K562 (cell line): ENCODE measurements at regions not wholly inside any gene's neighbourhood (a gene's known extent, or its start where the extent isn't known, plus 50 kb on each side); places are given as distances from the start of the nearest gene placed in this dataset.

ENCODE experiments used
- ATAC-seq: fragments of 200-7000 bp; cut with Tn5 transposase; 3 replicates; pipeline ENCODE4 v1.9.1; 2020; ENCODE audit warnings: moderate library complexity
- BruUV-seq: library from RNA; stranded (reverse); fragments of 400-500 nt; replicated peaks from 2 replicates; lab custom pipeline; 2021; lab: Mats Ljungman, UMichigan
- CTCF ChIA-PET: fragments of 300-600 bp; formaldehyde crosslinking; extraction: SDS; loops from one replicate; lab custom pipeline; 2021; ENCODE audit warnings: low intra/inter-chr PET ratio; lab: Yijun Ruan, JAX
- POLR2A ChIA-PET: fragments of 300-600, 350-650 bp; sonication (Branson Sonifier 250); formaldehyde crosslinking; extraction: SDS; loops from one replicate; lab custom pipeline; 2021; ENCODE audit warnings: antibody characterized with exemption, inconsistent platforms; lab: Yijun Ruan, JAX
- DNase-seq, 4 experiments: peaks; one replicate each; pipeline versions ENCODE4 v3.0.0 to v3.0.0-alpha.2; 2011 to 2018; ENCODE audit warnings: low spot score in 3 of 4, mixed read lengths in 3 of 4; ENCODE audit errors: extremely low read depth in 1 of 4
- FAIRE-seq: peaks from 2 replicates; lab custom pipeline; 2011; peaks lifted over from hg19 to GRCh38; lab: Jason Lieb, UNC
- H2AFZ ChIP-seq: 2 replicates; pipeline ENCODE4 v1.6.0; 2011; ENCODE audit warnings: low read depth, low read length, control low read depth, inconsistent platforms
- H3K27ac ChIP-seq: fragments of 200-600 bp; 3 replicates; pipeline ENCODE4 v1.8.0; 2011; ENCODE audit warnings: low read depth, mild to moderate bottlenecking, control low read depth, inconsistent platforms, low read length, moderate library complexity, mixed read lengths; ENCODE audit errors: extremely low read depth
- H3K27me3 ChIP-seq, 2 experiments: fragments of 300-600 bp in 1 of 2; 2 replicates in 1 of 2; 3 replicates in 1 of 2; pipeline versions ENCODE4 v1.6.0 to v1.8.0; 2011; ENCODE audit warnings: inconsistent platforms in 2 of 2, low read length in 2 of 2, mild to moderate bottlenecking in 1 of 2, mixed read lengths in 1 of 2, moderate library complexity in 1 of 2; ENCODE audit not compliant: control insufficient read depth in 2 of 2, insufficient read depth in 2 of 2
- H3K36me3 ChIP-seq: fragments of 300-600 bp; 3 replicates; pipeline ENCODE4 v1.8.0; 2011; ENCODE audit warnings: mild to moderate bottlenecking, low read length, inconsistent platforms; ENCODE audit not compliant: control insufficient read depth, insufficient read depth
- H3K4me1 ChIP-seq, 2 experiments: fragments of 200-600 bp in 1 of 2; replicated peaks in 1 of 2; 2 replicates in 1 of 2; 3 replicates in 1 of 2; pipeline versions ENCODE4 v1.5.1 to v1.8.0; 2011; ENCODE audit warnings: inconsistent platforms in 2 of 2, low read length in 2 of 2, mild to moderate bottlenecking in 1 of 2, mixed read lengths in 1 of 2, moderate library complexity in 1 of 2; ENCODE audit not compliant: control insufficient read depth in 2 of 2, insufficient read depth in 2 of 2
- H3K4me2 ChIP-seq: 2 replicates; pipeline ENCODE4 v1.6.1; 2011; ENCODE audit warnings: low read length, control low read depth, inconsistent platforms, mixed read lengths; ENCODE audit not compliant: insufficient read depth
- H3K4me3 ChIP-seq: fragments of 200-600 bp; sonication (generic), shearing (Covaris generic); 2 replicates; pipeline ENCODE4 v1.5.1; 2016; ENCODE audit warnings: control low read depth, inconsistent platforms
- H3K79me2 ChIP-seq: fragments of 200-600 bp; 3 replicates; pipeline ENCODE4 v1.8.0; 2011; ENCODE audit warnings: low read length, inconsistent platforms; ENCODE audit not compliant: control insufficient read depth, insufficient read depth
- H3K9ac ChIP-seq, 2 experiments: 2 replicates each; pipeline versions ENCODE4 v1.6.0 to v1.6.1; 2011; ENCODE audit warnings: low read depth in 2 of 2, low read length in 2 of 2, control low read depth in 1 of 2, inconsistent platforms in 1 of 2, mild to moderate bottlenecking in 1 of 2, mixed read lengths in 1 of 2; ENCODE audit not compliant: insufficient read depth in 1 of 2
- H3K9me1 ChIP-seq: one replicate; pipeline ENCODE4 v1.6.0; 2011; ENCODE audit warnings: inconsistent platforms, mild to moderate bottlenecking, low read length, moderate library complexity; ENCODE audit not compliant: control insufficient read depth, insufficient read depth
- H3K9me3 ChIP-seq: replicated peaks from 2 replicates; pipeline ENCODE4 v1.5.1; 2011; ENCODE audit warnings: low read depth, low read length, inconsistent platforms; ENCODE audit not compliant: control insufficient read depth, insufficient read depth
- H4K20me1 ChIP-seq: replicated peaks from 2 replicates; pipeline ENCODE4 v1.6.1; 2011; ENCODE audit warnings: low read length, inconsistent platforms, mixed read lengths; ENCODE audit not compliant: control insufficient read depth, insufficient read depth
- COPS2 ChIP-seq: fragments of 450-650 bp; conservative IDR thresholded peaks from 2 replicates; pipeline ENCODE4 v1.6.1; 2016; ENCODE audit warnings: mild to moderate bottlenecking, moderate library complexity
- RBM25 ChIP-seq: fragments of 200-400 bp; formaldehyde crosslinking; IDR thresholded peaks from 2 replicates; pipeline ENCODE4 v1.6.1; 2018; ENCODE audit warnings: low read length, low read depth, moderate library complexity; ENCODE audit not compliant: severe bottlenecking
- RBM34 ChIP-seq: fragments of 200-400 bp; formaldehyde crosslinking; IDR thresholded peaks from 2 replicates; pipeline ENCODE4 v1.6.1; 2018; ENCODE audit warnings: low read length, borderline replicate concordance; ENCODE audit not compliant: insufficient read depth
- ZNF23 ChIP-seq: fragments of 250-450 bp; sonication (Bioruptor Pico); IDR thresholded peaks from 2 replicates; pipeline ENCODE4 v1.4.0; 2020; ENCODE audit warnings: mild to moderate bottlenecking
- WGBS: fragments of 100-300 bp; shearing (Covaris generic); methylation state at CpG from one replicate; pipeline ENCODE4 v1.1.6; 2016; ENCODE audit warnings: low coverage, mixed read lengths; ENCODE audit not compliant: insufficient coverage; ENCODE audit errors: missing lambda C conversion rate; 5-methylcytosine and 5-hydroxymethylcytosine counted together
- in situ Hi-C: fragments of 300-500 bp; cut with MboI; formaldehyde crosslinking; loops from 4 replicates; pipeline ENCODE4 v1.15.0; 2018; ENCODE audit warnings: inconsistent platforms, mixed read lengths
- intact Hi-C: fragments of 100-400 bp; cut with micrococcal nuclease; formaldehyde crosslinking; loops from 2 replicates; pipeline ENCODE4 v1.14.2; 2022

DNA sequence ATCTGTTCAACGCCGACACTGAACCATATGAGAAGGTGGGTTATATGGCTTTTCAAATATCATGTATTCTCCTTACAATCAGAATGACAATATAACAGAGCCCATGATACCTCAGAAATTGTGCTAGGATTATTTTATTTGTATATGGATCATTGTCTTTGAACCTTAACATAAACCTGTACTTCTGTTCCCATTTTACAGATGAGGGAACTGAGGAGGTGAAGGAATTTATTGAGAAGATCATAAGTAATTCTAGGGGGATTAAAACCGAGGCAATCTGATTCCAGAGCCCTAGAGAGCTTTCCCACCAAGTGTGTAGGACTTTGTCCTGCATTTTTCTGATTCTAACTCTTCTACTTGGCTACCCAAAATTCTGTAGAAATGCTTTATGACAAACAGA is 279.8 kb upstream of the FANCL start:
- Histone ChIP-seq H3K36me3 (no peaks in the 10 kb centered on the region), H3K9ac (no peak overlapping the region), H3K4me1 (no peaks in the 10 kb centered on the region), H3K9me1 (no peaks in the 10 kb centered on the region), H3K4me3 (no peak overlapping the region), H2AFZ (no peak overlapping the region), H3K79me2 (no peaks in the 10 kb centered on the region), H3K4me2 (no peak overlapping the region), H3K27ac (no peak overlapping the region), H4K20me1 (no peaks in the 10 kb centered on the region), H3K9me3 (no peaks in the 10 kb centered on the region), H3K27me3 (no peaks in the 10 kb centered on the region)
- CTCF ChIA-PET: no interaction called here
- DNase-seq (no peak), ATAC-seq (no peak), FAIRE-seq (no peak)
- intact Hi-C loops (no loop called here), in situ Hi-C loops (no loop called here)
- no TSS peak for BruUV-seq
- TF ChIP-seq RBM25: peak; percentile 56
- TF ChIP-seq ZNF23 (CRISPR knock-in tag): no peak
- WGBS: 49% methylated on average over 3 of the region's 3 CpGs
- POLR2A ChIA-PET: interaction anchor here (1.3 to 1.5 kb wide), 2 partner anchors 11 to 13 kb away, joined by 3 to 5 read pairs; no protein-coding TSS in a partner anchor

DNA sequence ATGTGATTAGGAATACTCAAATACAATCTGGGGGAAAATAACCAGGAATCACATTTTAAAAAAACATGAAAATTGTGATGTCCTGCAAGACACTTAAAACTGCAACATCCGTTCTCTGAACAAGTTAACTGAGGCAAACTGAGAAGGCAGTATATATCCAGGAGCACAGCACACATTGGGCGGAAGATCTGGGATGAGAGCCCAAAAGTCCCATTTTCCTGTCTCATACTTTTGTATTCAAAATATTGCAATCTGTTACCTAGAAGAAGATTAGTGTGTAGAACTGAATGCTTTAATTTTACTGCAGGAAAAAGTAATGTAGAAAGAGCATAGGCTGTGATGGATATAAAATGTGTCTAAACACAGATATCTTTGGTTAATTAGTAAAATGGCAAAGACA is 276.8 kb upstream of the FANCL start:
- ATAC-seq (no peak), DNase-seq (no peak), FAIRE-seq (no peak)
- H3K9me1 ChIP-seq: no peaks in the 10 kb centered on the region
- H3K9me3 ChIP-seq: no peaks in the 10 kb centered on the region
- no peak overlapping the region for H3K27ac ChIP-seq
- ChIA-PET CTCF (no interaction called here), POLR2A (no interaction called here)
- no TSS peak for BruUV-seq
- no peaks in the 10 kb centered on the region for H4K20me1 ChIP-seq
- H3K4me3 ChIP-seq: no peak overlapping the region
- no peaks in the 10 kb centered on the region for H3K4me1 ChIP-seq
- no peak overlapping the region for H3K4me2 ChIP-seq
- no peak overlapping the region for H3K9ac ChIP-seq
- H3K36me3 ChIP-seq: no peaks in the 10 kb centered on the region
- H3K27me3 ChIP-seq: no peaks in the 10 kb centered on the region
- intact Hi-C loops (no loop called here), in situ Hi-C loops (no loop called here)
- H2AFZ ChIP-seq: no peak overlapping the region
- H3K79me2 ChIP-seq: no peaks in the 10 kb centered on the region
- no peak for TF ChIP-seq RBM34
- no peak for TF ChIP-seq COPS2
- TF ChIP-seq, all 486 proteins: peak for 0
- 70% methylated on average over 2 of the region's 2 CpGs for WGBS
